PC-9 (cell line): ENCODE measurements at regions not wholly inside any gene's neighbourhood (a gene's known extent, or its start where the extent isn't known, plus 50 kb on each side); places are given as distances from the start of the nearest gene placed in this dataset.

Experiments used
- BruUV-seq: library from RNA; stranded (reverse); fragments of 400-500 nt; replicated peaks from 2 replicates; lab custom pipeline; 2021; lab: Mats Ljungman, UMichigan
- CTCF ChIA-PET: fragments of 300-600 bp; sonication (Branson Sonifier 250); formaldehyde crosslinking; loops from one replicate; lab custom pipeline; 2022; ENCODE audit warnings: antibody characterized with exemption; lab: Charles Lee
- POLR2A ChIA-PET: fragments of 300-600 bp; sonication (Branson Sonifier 250); formaldehyde crosslinking; loops from one replicate; lab custom pipeline; 2022; ENCODE audit warnings: antibody characterized with exemption; ENCODE audit not compliant: unreplicated experiment; lab: Charles Lee
- DNase-seq, 2 experiments: peaks; one replicate each; pipeline versions ENCODE4 v3.0.0 to v3.0.0-alpha.2; 2015 to 2022; ENCODE audit warnings: mixed read lengths in 1 of 2
- H2AFZ ChIP-seq: fragments of 200-600 bp; sonication (generic); 2 replicates; pipeline ENCODE4 v1.8.1; 2017; ENCODE audit warnings: antibody characterized with exemption
- H3F3A ChIP-seq: fragments of 200-600 bp; sonication (generic); 2 replicates; pipeline ENCODE4 v1.8.1; 2017; ENCODE audit warnings: antibody characterized with exemption, mild to moderate bottlenecking, low read depth; ENCODE audit not compliant: insufficient read depth
- H3K27ac ChIP-seq: fragments of 200-600 bp; sonication (generic); 2 replicates; pipeline ENCODE4 v1.6.1; 2016; ENCODE audit warnings: mixed run types
- H3K27me3 ChIP-seq: fragments of 200-600 bp; sonication (generic); 2 replicates; pipeline ENCODE4 v1.6.1; 2016; ENCODE audit warnings: low read depth, mixed run types; ENCODE audit not compliant: insufficient read depth
- H3K36me3 ChIP-seq: fragments of 200-600 bp; sonication (generic); 2 replicates; pipeline ENCODE4 v1.6.1; 2016; ENCODE audit warnings: low read depth, mixed run types
- H3K4me1 ChIP-seq: fragments of 200-600 bp; sonication (generic); replicated peaks from 2 replicates; pipeline ENCODE4 v1.6.1; 2016; ENCODE audit warnings: mixed run types; ENCODE audit not compliant: insufficient read depth
- H3K4me2 ChIP-seq: fragments of 200-600 bp; sonication (generic); 2 replicates; pipeline ENCODE4 v1.6.1; 2017; ENCODE audit warnings: mixed run types
- H3K4me3 ChIP-seq: fragments of 200-600 bp; sonication (generic); 2 replicates; pipeline ENCODE4 v1.6.1; 2016; ENCODE audit warnings: mixed run types
- H3K79me2 ChIP-seq: fragments of 200-600 bp; sonication (generic); 2 replicates; pipeline ENCODE4 v1.6.1; 2017; ENCODE audit warnings: low read depth, mixed run types
- H3K9me2 ChIP-seq: fragments of 200-600 bp; sonication (generic); 2 replicates; pipeline ENCODE4 v1.8.1; 2017; ENCODE audit warnings: mild to moderate bottlenecking; ENCODE audit not compliant: insufficient read depth
- H3K9me3 ChIP-seq: fragments of 200-600 bp; sonication (generic); 2 replicates; pipeline ENCODE4 v1.8.1; 2016; ENCODE audit warnings: low read depth; ENCODE audit not compliant: insufficient read depth
- H4K20me1 ChIP-seq: fragments of 200-600 bp; sonication (generic); 2 replicates; pipeline ENCODE4 v1.8.1; 2017; ENCODE audit not compliant: insufficient read depth
- CTCF ChIP-seq: fragments of 200-600 bp; sonication (generic); conservative IDR thresholded peaks from 2 replicates; pipeline ENCODE4 v1.6.1; 2017; ENCODE audit warnings: mixed run types, antibody characterized with exemption, mild to moderate bottlenecking, moderate library complexity
- EZH2 ChIP-seq: fragments of 200-600 bp; sonication (generic); IDR thresholded peaks from 2 replicates; pipeline ENCODE4 v1.8.0; 2017; ENCODE audit warnings: antibody characterized with exemption, low read depth
- intact Hi-C: fragments of 100-400 bp; cut with micrococcal nuclease; formaldehyde crosslinking; loops from one replicate; pipeline ENCODE4 v1.10.0; 2022; ENCODE audit not compliant: unreplicated experiment

- TF ChIP-seq CTCF (no peak), EZH2 (no peak)
- Histone ChIP-seq H3K27ac (peak overlapping the region; percentile 60; the same call in 1 of the 2 replicates), H3K4me1 (peaks cover 99% of the 10 kb centered on the region), H4K20me1 (peaks cover 48% of the 10 kb centered on the region), H3F3A (peaks cover 94% of the 10 kb centered on the region), H3K9me3 (no peaks in the 10 kb centered on the region), H3K9me2 (no peaks in the 10 kb centered on the region), H3K4me2 (no peak overlapping the region), H3K36me3 (peaks cover 29% of the 10 kb centered on the region; the same call in 1 of the 2 replicates), H3K79me2 (peaks cover 98% of the 10 kb centered on the region), H3K27me3 (no peaks in the 10 kb centered on the region), H2AFZ (no peak overlapping the region), H3K4me3 (no peak overlapping the region)
- DNase-seq = no peak
- no TSS peak for BruUV-seq
- CTCF ChIA-PET = interaction anchor here (0.7 kb wide), 1 partner anchor 9 kb away, joined by 3 read pairs; no protein-coding TSS in a partner anchor
- POLR2A ChIA-PET = interaction anchor here (0.5 to 0.7 kb wide), 2 partner anchors 23 to 404 kb away, joined by 4 to 10 read pairs; no protein-coding TSS in a partner anchor
- intact Hi-C loops = no loop called here
Observed at GRCh38 chr7:131011432-131011742, 277.4 kb upstream of the KLF14 start.

- ChIA-PET POLR2A (interaction anchor here (0.5 to 0.7 kb wide), 3 partner anchors 23 to 403 kb away, joined by 3 to 10 read pairs (median 4); no protein-coding TSS in a partner anchor), CTCF (interaction anchor here (0.6 kb wide), 2 partner anchors 23 to 29 kb away, joined by 3 to 7 read pairs; no protein-coding TSS in a partner anchor)
- Histone ChIP-seq H3K9me3 (no peaks in the 10 kb centered on the region), H3K4me2 (peak overlapping the region; percentile 53), H3K79me2 (peaks cover 98% of the 10 kb centered on the region), H3K27ac (peak overlapping the region; percentile 60), H3K27me3 (no peaks in the 10 kb centered on the region), H3K36me3 (peaks cover 29% of the 10 kb centered on the region; the same call in 1 of the 2 replicates), H3K9me2 (no peaks in the 10 kb centered on the region), H4K20me1 (peaks cover 50% of the 10 kb centered on the region), H3K4me1 (peaks cover 99% of the 10 kb centered on the region), H2AFZ (no peak overlapping the region), H3K4me3 (no peak overlapping the region), H3F3A (peaks cover 94% of the 10 kb centered on the region)
- TF ChIP-seq EZH2 = no peak
- TF ChIP-seq CTCF = no peak
- BruUV-seq = no TSS peak
- intact Hi-C loops = no loop called here
- DNase-seq = peak; percentile 29 to 80
Observed at GRCh38 chr7:131011976-131012375, 278.0 kb upstream of the KLF14 start.

GRCh38 chr7:131012477-131013031 is 278.5 kb upstream of the KLF14 start:
- H3K27me3 ChIP-seq = no peaks in the 10 kb centered on the region
- intact Hi-C loops = no loop called here
- ChIA-PET CTCF (interaction anchor here (0.6 kb wide), 1 partner anchor 28 kb away, joined by 3 read pairs; no protein-coding TSS in a partner anchor), POLR2A (interaction anchor here (0.7 kb wide), 1 partner anchor 52 kb away, joined by 3 read pairs; no protein-coding TSS in a partner anchor)
- peaks cover 94% of the 10 kb centered on the region for H3F3A ChIP-seq
- H3K36me3 ChIP-seq = peaks cover 29% of the 10 kb centered on the region; the same call in 1 of the 2 replicates
- peaks cover 99% of the 10 kb centered on the region for H3K4me1 ChIP-seq
- H3K9me3 ChIP-seq = no peaks in the 10 kb centered on the region
- TF ChIP-seq EZH2 (no peak), CTCF (no peak)
- H2AFZ ChIP-seq = no peak overlapping the region
- no TSS peak for BruUV-seq
- no peak for DNase-seq
- H3K4me2 ChIP-seq = peak overlapping the region; percentile 53
- H3K4me3 ChIP-seq = no peak overlapping the region
- H3K79me2 ChIP-seq = peaks cover 100% of the 10 kb centered on the region
- H3K27ac ChIP-seq = peak overlapping the region; percentile 60
- peaks cover 50% of the 10 kb centered on the region for H4K20me1 ChIP-seq
- no peaks in the 10 kb centered on the region for H3K9me2 ChIP-seq
